ENCODE measurements at regions not wholly inside any gene's neighbourhood (a gene's known extent, or its start where the extent isn't known, plus 50 kb on each side); places are given as distances from the start of the nearest gene placed in this dataset.

DNA sequence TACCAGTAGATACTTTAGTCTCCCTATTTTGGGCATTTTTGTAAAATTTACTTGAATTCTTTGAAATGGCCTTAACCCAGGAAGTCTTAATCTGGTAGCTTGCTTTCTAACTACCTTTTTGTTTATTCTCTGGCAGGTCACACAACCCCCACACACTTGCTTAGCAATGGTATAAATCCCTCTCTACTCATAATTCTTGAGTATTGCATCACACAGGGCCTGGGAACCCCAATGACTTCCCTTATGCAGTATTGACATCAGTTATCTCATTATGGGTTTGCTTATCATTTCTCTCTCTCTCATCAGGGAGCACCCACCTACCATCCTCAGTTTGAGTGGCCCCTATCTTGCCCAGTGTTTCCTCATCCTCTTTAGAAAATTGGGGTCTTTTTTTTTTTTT lies 207.1 kb downstream of the KCNS3 start:
- H3K4me3 ChIP-seq (ENCODE audit: low read length) = no peak overlapping the region
- no peaks in the 10 kb centered on the region for H3K9me3 ChIP-seq (ENCODE audit: low read length)
- H3K27ac ChIP-seq (ENCODE audit: low read length) = no peak overlapping the region
- no peaks in the 10 kb centered on the region for H3K36me3 ChIP-seq (ENCODE audit: insufficient read depth, low read length)
- H3K9ac ChIP-seq (ENCODE audit: low read length) = no peak overlapping the region
- no peak for DNase-seq
- no peaks in the 10 kb centered on the region for H4K20me1 ChIP-seq (ENCODE audit: insufficient read depth, low read depth, low read length)
- no peaks in the 10 kb centered on the region for H3K9me2 ChIP-seq (replicated peaks; ENCODE audit: insufficient read depth, low read length)
- no peak overlapping the region for H2AFZ ChIP-seq (ENCODE audit: low read length)
- no peaks in the 10 kb centered on the region for H3K4me1 ChIP-seq (ENCODE audit: low read length)
- H3K27me3 ChIP-seq (ENCODE audit: low read length) = no peaks in the 10 kb centered on the region
- H3K4me2 ChIP-seq (ENCODE audit: low read depth, low read length, poor library complexity, severe bottlenecking) = no peak overlapping the region
- no peaks in the 10 kb centered on the region for H3K79me2 ChIP-seq (ENCODE audit: low read length)

DNA sequence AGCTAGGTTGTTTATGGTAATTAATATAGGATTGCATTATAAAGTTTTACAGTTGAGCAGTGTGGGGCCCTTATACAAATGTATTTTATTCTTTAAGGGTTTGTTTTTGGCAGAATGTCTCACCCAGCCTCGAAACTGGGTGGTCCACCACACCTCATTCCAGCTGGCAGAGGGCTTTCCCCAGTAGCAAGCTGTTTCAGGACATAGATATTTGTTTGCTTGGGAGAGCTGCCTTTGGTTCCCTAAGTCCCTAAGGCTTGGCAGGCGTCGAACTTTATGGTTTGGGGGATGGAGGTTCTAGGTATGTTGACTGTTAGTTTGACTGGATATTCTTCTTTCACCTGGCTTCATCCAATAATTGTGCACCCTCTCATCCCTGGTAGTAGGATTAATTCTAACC lies 205.9 kb downstream of the KCNS3 start:
- no peaks in the 10 kb centered on the region for H4K20me1 ChIP-seq (ENCODE audit: insufficient read depth, low read depth, low read length)
- no peak overlapping the region for H2AFZ ChIP-seq (ENCODE audit: low read length)
- H3K27ac ChIP-seq (ENCODE audit: low read length) = no peak overlapping the region
- H3K9me3 ChIP-seq (ENCODE audit: low read length) = no peaks in the 10 kb centered on the region
- no peaks in the 10 kb centered on the region for H3K4me1 ChIP-seq (ENCODE audit: low read length)
- no peaks in the 10 kb centered on the region for H3K36me3 ChIP-seq (ENCODE audit: insufficient read depth, low read length)
- H3K9ac ChIP-seq (ENCODE audit: low read length) = no peak overlapping the region
- no peaks in the 10 kb centered on the region for H3K27me3 ChIP-seq (ENCODE audit: low read length)
- no peaks in the 10 kb centered on the region for H3K79me2 ChIP-seq (ENCODE audit: low read length)
- no peaks in the 10 kb centered on the region for H3K9me2 ChIP-seq (replicated peaks; ENCODE audit: insufficient read depth, low read length)
- H3K4me2 ChIP-seq (ENCODE audit: low read depth, low read length, poor library complexity, severe bottlenecking) = no peak overlapping the region
- no peak overlapping the region for H3K4me3 ChIP-seq (ENCODE audit: low read length)
- DNase-seq = no peak

DNA sequence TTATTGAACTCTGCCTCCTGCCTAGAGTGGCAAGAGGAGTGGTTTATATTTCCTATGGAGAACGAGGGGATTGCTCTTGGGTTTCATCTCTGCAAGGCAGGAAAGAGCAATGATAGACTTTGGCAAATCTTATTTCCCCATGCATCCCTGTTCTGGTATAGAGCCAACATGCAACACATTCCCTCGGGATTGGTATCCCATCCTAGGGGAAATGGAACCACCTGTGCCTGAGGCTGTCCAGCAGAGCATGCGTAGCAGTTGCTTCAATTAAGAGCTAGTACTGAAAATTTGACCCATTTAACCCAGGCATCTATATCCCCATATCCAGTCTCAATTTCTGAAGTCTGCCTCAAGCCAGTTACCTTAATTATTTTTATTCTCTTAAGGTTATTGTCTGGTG lies 205.3 kb downstream of the KCNS3 start:
- Histone ChIP-seq H3K79me2 (ENCODE audit: low read length) (no peaks in the 10 kb centered on the region), H4K20me1 (ENCODE audit: insufficient read depth, low read depth, low read length) (no peaks in the 10 kb centered on the region), H3K9ac (ENCODE audit: low read length) (no peak overlapping the region), H3K27me3 (ENCODE audit: low read length) (no peaks in the 10 kb centered on the region), H3K4me1 (ENCODE audit: low read length) (no peaks in the 10 kb centered on the region), H3K4me3 (ENCODE audit: low read length) (no peak overlapping the region), H3K9me2 (replicated peaks; ENCODE audit: insufficient read depth, low read length) (no peaks in the 10 kb centered on the region), H3K36me3 (ENCODE audit: insufficient read depth, low read length) (no peaks in the 10 kb centered on the region), H2AFZ (ENCODE audit: low read length) (no peak overlapping the region), H3K27ac (ENCODE audit: low read length) (no peak overlapping the region), H3K9me3 (ENCODE audit: low read length) (no peaks in the 10 kb centered on the region), H3K4me2 (ENCODE audit: low read depth, low read length, poor library complexity, severe bottlenecking) (no peak overlapping the region)
- DNase-seq = no peak

DNA sequence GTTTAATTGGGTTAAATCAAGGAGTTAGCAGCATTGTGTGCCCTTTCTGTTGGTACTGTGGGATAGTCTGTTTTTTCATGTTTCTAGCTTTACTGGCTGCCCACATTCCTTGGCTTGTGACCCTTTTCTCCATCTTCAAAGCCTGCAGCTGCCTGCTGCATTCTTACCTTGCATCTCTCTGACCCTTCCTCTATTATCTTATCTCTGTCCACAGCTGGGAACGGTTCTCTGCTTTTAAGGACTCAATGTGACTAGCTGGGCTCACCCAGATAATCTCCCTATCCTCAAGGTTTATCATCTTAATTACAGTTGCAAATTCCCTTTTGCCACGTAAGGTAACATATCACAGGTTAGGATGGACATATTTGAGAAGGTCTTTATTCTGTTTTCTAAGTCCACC lies 199.7 kb downstream of the KCNS3 start:
- Histone ChIP-seq H3K9me3 (ENCODE audit: low read length) (no peaks in the 10 kb centered on the region), H4K20me1 (ENCODE audit: insufficient read depth, low read depth, low read length) (no peaks in the 10 kb centered on the region), H3K9ac (ENCODE audit: low read length) (no peak overlapping the region), H2AFZ (ENCODE audit: low read length) (no peak overlapping the region), H3K4me3 (ENCODE audit: low read length) (no peak overlapping the region), H3K36me3 (ENCODE audit: insufficient read depth, low read length) (no peaks in the 10 kb centered on the region), H3K27ac (ENCODE audit: low read length) (no peak overlapping the region), H3K4me1 (ENCODE audit: low read length) (no peaks in the 10 kb centered on the region), H3K27me3 (ENCODE audit: low read length) (no peaks in the 10 kb centered on the region; the same call in 1 of the 2 replicates), H3K4me2 (ENCODE audit: low read depth, low read length, poor library complexity, severe bottlenecking) (no peak overlapping the region), H3K79me2 (ENCODE audit: low read length) (no peaks in the 10 kb centered on the region), H3K9me2 (replicated peaks; ENCODE audit: insufficient read depth, low read length) (no peaks in the 10 kb centered on the region)
- no peak for DNase-seq

DNA sequence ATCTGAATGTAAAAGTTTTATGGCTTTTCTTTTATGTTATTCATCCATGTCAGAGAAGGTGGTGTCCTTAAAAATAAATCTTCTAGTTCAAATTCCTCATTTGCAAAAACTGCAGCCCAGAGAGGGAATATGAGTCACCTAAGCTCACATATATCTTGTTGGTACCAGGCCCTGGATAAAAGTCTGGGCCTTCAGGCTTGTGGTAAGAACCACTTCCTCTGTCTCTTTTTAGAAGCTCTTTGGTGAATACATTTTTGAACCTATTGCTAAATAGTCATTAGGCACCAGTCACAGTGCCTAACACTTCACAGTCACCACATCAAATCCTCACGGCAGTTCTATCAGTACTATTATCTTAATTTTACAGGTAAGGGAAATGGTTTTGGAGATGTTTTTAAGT lies 199.2 kb downstream of the KCNS3 start:
- H2AFZ ChIP-seq (ENCODE audit: low read length) = no peak overlapping the region

DNA sequence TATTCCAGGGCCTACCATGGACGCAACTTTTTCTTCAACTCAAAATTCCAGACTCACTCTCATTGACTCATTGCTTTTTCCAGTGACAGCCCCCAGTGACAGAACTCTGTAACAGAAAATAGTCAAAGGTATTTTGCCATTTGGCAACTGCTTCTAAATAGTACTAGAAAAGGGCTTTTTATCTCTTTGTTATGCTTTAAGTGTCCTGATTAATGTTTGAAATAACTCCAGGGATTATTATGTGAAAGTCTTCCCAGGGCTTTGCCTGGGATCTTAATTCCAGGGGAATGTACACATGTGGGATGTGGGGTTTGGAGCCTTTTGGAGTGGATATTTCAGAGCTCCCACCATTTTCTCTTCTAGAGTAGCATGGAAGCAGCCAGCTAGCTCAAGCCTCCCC lies 198.8 kb downstream of the KCNS3 start:
- no peaks in the 10 kb centered on the region for H3K9me2 ChIP-seq (replicated peaks; ENCODE audit: insufficient read depth, low read length)
- H3K27ac ChIP-seq (ENCODE audit: low read length) = no peak overlapping the region
- H3K4me1 ChIP-seq (ENCODE audit: low read length) = no peaks in the 10 kb centered on the region
- DNase-seq = no peak
- H3K9me3 ChIP-seq (ENCODE audit: low read length) = no peaks in the 10 kb centered on the region
- no peak overlapping the region for H3K4me2 ChIP-seq (ENCODE audit: low read depth, low read length, poor library complexity, severe bottlenecking)
- no peak overlapping the region for H2AFZ ChIP-seq (ENCODE audit: low read length)
- H3K4me3 ChIP-seq (ENCODE audit: low read length) = no peak overlapping the region
- H3K79me2 ChIP-seq (ENCODE audit: low read length) = no peaks in the 10 kb centered on the region
- H3K9ac ChIP-seq (ENCODE audit: low read length) = no peak overlapping the region
- no peaks in the 10 kb centered on the region for H3K36me3 ChIP-seq (ENCODE audit: insufficient read depth, low read length)
- H4K20me1 ChIP-seq (ENCODE audit: insufficient read depth, low read depth, low read length) = no peaks in the 10 kb centered on the region
- H3K27me3 ChIP-seq (ENCODE audit: low read length) = no peaks in the 10 kb centered on the region; the same call in 1 of the 2 replicates

More for the DNA sequence above, 199.2 kb downstream of the KCNS3 start:
- Histone ChIP-seq H3K27me3 (ENCODE audit: low read length) (no peaks in the 10 kb centered on the region; the same call in 1 of the 2 replicates), H3K27ac (ENCODE audit: low read length) (no peak overlapping the region), H3K4me1 (ENCODE audit: low read length) (no peaks in the 10 kb centered on the region), H4K20me1 (ENCODE audit: insufficient read depth, low read depth, low read length) (no peaks in the 10 kb centered on the region), H3K4me2 (ENCODE audit: low read depth, low read length, poor library complexity, severe bottlenecking) (no peak overlapping the region), H3K36me3 (ENCODE audit: insufficient read depth, low read length) (no peaks in the 10 kb centered on the region), H3K9me2 (replicated peaks; ENCODE audit: insufficient read depth, low read length) (no peaks in the 10 kb centered on the region), H3K9ac (ENCODE audit: low read length) (no peak overlapping the region), H3K79me2 (ENCODE audit: low read length) (no peaks in the 10 kb centered on the region), H3K9me3 (ENCODE audit: low read length) (no peaks in the 10 kb centered on the region), H3K4me3 (ENCODE audit: low read length) (no peak overlapping the region)
- DNase-seq = no peak

DNA sequence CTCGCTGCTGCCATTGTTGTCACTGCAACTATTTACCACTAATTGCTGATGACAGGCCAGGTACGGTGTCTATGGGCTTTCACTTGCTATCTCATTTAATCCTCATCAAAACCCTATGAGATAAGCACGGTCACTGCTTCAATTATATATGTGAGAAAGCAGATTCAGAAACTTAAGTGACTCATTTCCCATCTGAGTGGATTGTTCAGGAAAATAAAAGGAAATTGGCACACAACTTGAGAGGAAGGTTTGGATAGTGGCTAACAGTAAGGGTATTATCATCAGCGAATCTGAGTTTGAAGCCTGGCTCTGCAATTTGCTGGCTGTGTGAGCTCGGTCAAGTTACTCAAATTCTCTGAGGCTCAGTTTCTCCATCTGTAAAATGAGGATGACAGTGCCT lies 196.0 kb downstream of the KCNS3 start:
- H3K9me2 ChIP-seq (replicated peaks; ENCODE audit: insufficient read depth, low read length) = no peaks in the 10 kb centered on the region
- H2AFZ ChIP-seq (ENCODE audit: low read length) = no peak overlapping the region
- no peak overlapping the region for H3K27ac ChIP-seq (ENCODE audit: low read length)
- no peaks in the 10 kb centered on the region for H4K20me1 ChIP-seq (ENCODE audit: insufficient read depth, low read depth, low read length)
- H3K4me1 ChIP-seq (ENCODE audit: low read length) = no peaks in the 10 kb centered on the region
- H3K79me2 ChIP-seq (ENCODE audit: low read length) = no peaks in the 10 kb centered on the region
- H3K36me3 ChIP-seq (ENCODE audit: insufficient read depth, low read length) = no peaks in the 10 kb centered on the region
- no peak overlapping the region for H3K9ac ChIP-seq (ENCODE audit: low read length)
- H3K9me3 ChIP-seq (ENCODE audit: low read length) = no peaks in the 10 kb centered on the region
- no peak overlapping the region for H3K4me3 ChIP-seq (ENCODE audit: low read length)
- no peak for DNase-seq
- H3K4me2 ChIP-seq (ENCODE audit: low read depth, low read length, poor library complexity, severe bottlenecking) = no peak overlapping the region
- no peaks in the 10 kb centered on the region; the same call in 1 of the 2 replicates for H3K27me3 ChIP-seq (ENCODE audit: low read length)

DNA sequence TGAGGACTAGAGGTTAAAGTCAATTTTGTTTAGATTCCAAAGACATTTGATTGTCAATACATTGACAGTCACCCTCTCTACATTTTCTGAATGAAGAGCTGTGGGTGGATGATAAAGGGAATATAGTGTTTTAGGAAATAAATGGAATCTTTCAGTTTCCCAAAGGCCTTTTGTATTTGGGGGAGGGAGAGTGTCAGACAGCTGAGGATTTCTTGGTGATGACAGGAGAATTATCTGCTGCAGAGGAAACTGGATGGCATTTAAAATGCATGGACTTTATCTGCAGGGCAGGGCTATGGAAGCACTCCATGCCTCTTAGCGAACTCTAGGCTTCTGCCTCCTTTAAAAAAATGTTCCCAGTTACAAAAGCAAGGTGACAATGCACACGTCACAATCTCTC lies 195.1 kb downstream of the KCNS3 start:
- H3K79me2 ChIP-seq (ENCODE audit: low read length) = no peaks in the 10 kb centered on the region
- H3K9me2 ChIP-seq (replicated peaks; ENCODE audit: insufficient read depth, low read length) = no peaks in the 10 kb centered on the region
- H3K9ac ChIP-seq (ENCODE audit: low read length) = no peak overlapping the region
- no peak for DNase-seq
- no peak overlapping the region for H2AFZ ChIP-seq (ENCODE audit: low read length)
- H3K9me3 ChIP-seq (ENCODE audit: low read length) = no peaks in the 10 kb centered on the region
- no peaks in the 10 kb centered on the region for H3K36me3 ChIP-seq (ENCODE audit: insufficient read depth, low read length)
- H4K20me1 ChIP-seq (ENCODE audit: insufficient read depth, low read depth, low read length) = no peaks in the 10 kb centered on the region
- no peak overlapping the region for H3K4me3 ChIP-seq (ENCODE audit: low read length)
- no peaks in the 10 kb centered on the region for H3K4me1 ChIP-seq (ENCODE audit: low read length)
- H3K4me2 ChIP-seq (ENCODE audit: low read depth, low read length, poor library complexity, severe bottlenecking) = no peak overlapping the region
- H3K27ac ChIP-seq (ENCODE audit: low read length) = no peak overlapping the region
- no peaks in the 10 kb centered on the region; the same call in 1 of the 2 replicates for H3K27me3 ChIP-seq (ENCODE audit: low read length)
